ENCODE measurements at regions not wholly inside any gene's neighbourhood (a gene's known extent, or its start where the extent isn't known, plus 50 kb on each side); places are given as distances from the start of the nearest gene placed in this dataset.

GRCh38 chr3:112751564-112752512, 94.8 kb downstream of the CD200R1L start:
- no peak for TF ChIP-seq CTCF (conservative IDR thresholded peaks at IDR 0.05)
- TF ChIP-seq ZFX (IDR thresholded peaks at IDR 0.05): no peak

Data from C4-2B (cell line).